K562 (cell line): ENCODE measurements at regions not wholly inside any gene's neighbourhood (a gene's known extent, or its start where the extent isn't known, plus 50 kb on each side); places are given as distances from the start of the nearest gene placed in this dataset.
"Not testable (repeated sequence)": the region's sequence is repeated elsewhere in the genome, so short reads cannot be mapped to it uniquely, and the experiment has no call there.

ENCODE experiments used
- ATAC-seq: fragments of 200-7000 bp; cut with Tn5 transposase; 3 replicates; pipeline ENCODE4 v1.9.1; 2020; ENCODE audit warnings: moderate library complexity
- BruUV-seq: library from RNA; stranded (reverse); fragments of 400-500 nt; replicated peaks from 2 replicates; lab custom pipeline; 2021; lab: Mats Ljungman, UMichigan
- CTCF ChIA-PET: fragments of 300-600 bp; formaldehyde crosslinking; extraction: SDS; loops from one replicate; lab custom pipeline; 2021; ENCODE audit warnings: low intra/inter-chr PET ratio; lab: Yijun Ruan, JAX
- POLR2A ChIA-PET: fragments of 300-600, 350-650 bp; sonication (Branson Sonifier 250); formaldehyde crosslinking; extraction: SDS; loops from one replicate; lab custom pipeline; 2021; ENCODE audit warnings: antibody characterized with exemption, inconsistent platforms; lab: Yijun Ruan, JAX
- DNase-seq, 4 experiments: peaks; one replicate each; pipeline versions ENCODE4 v3.0.0 to v3.0.0-alpha.2; 2011 to 2018; ENCODE audit warnings: low spot score in 3 of 4, mixed read lengths in 3 of 4; ENCODE audit errors: extremely low read depth in 1 of 4
- FAIRE-seq: peaks from 2 replicates; lab custom pipeline; 2011; peaks lifted over from hg19 to GRCh38; lab: Jason Lieb, UNC
- H2AFZ ChIP-seq: 2 replicates; pipeline ENCODE4 v1.6.0; 2011; ENCODE audit warnings: low read depth, low read length, control low read depth, inconsistent platforms
- H3K27ac ChIP-seq: fragments of 200-600 bp; 3 replicates; pipeline ENCODE4 v1.8.0; 2011; ENCODE audit warnings: low read depth, mild to moderate bottlenecking, control low read depth, inconsistent platforms, low read length, moderate library complexity, mixed read lengths; ENCODE audit errors: extremely low read depth
- H3K27me3 ChIP-seq, 2 experiments: fragments of 300-600 bp in 1 of 2; 2 replicates in 1 of 2; 3 replicates in 1 of 2; pipeline versions ENCODE4 v1.6.0 to v1.8.0; 2011; ENCODE audit warnings: inconsistent platforms in 2 of 2, low read length in 2 of 2, mild to moderate bottlenecking in 1 of 2, mixed read lengths in 1 of 2, moderate library complexity in 1 of 2; ENCODE audit not compliant: control insufficient read depth in 2 of 2, insufficient read depth in 2 of 2
- H3K36me3 ChIP-seq: fragments of 300-600 bp; 3 replicates; pipeline ENCODE4 v1.8.0; 2011; ENCODE audit warnings: mild to moderate bottlenecking, low read length, inconsistent platforms; ENCODE audit not compliant: control insufficient read depth, insufficient read depth
- H3K4me1 ChIP-seq, 2 experiments: fragments of 200-600 bp in 1 of 2; replicated peaks in 1 of 2; 2 replicates in 1 of 2; 3 replicates in 1 of 2; pipeline versions ENCODE4 v1.5.1 to v1.8.0; 2011; ENCODE audit warnings: inconsistent platforms in 2 of 2, low read length in 2 of 2, mild to moderate bottlenecking in 1 of 2, mixed read lengths in 1 of 2, moderate library complexity in 1 of 2; ENCODE audit not compliant: control insufficient read depth in 2 of 2, insufficient read depth in 2 of 2
- H3K4me2 ChIP-seq: 2 replicates; pipeline ENCODE4 v1.6.1; 2011; ENCODE audit warnings: low read length, control low read depth, inconsistent platforms, mixed read lengths; ENCODE audit not compliant: insufficient read depth
- H3K4me3 ChIP-seq: fragments of 200-600 bp; sonication (generic), shearing (Covaris generic); 2 replicates; pipeline ENCODE4 v1.5.1; 2016; ENCODE audit warnings: control low read depth, inconsistent platforms
- H3K79me2 ChIP-seq: fragments of 200-600 bp; 3 replicates; pipeline ENCODE4 v1.8.0; 2011; ENCODE audit warnings: low read length, inconsistent platforms; ENCODE audit not compliant: control insufficient read depth, insufficient read depth
- H3K9ac ChIP-seq, 2 experiments: 2 replicates each; pipeline versions ENCODE4 v1.6.0 to v1.6.1; 2011; ENCODE audit warnings: low read depth in 2 of 2, low read length in 2 of 2, control low read depth in 1 of 2, inconsistent platforms in 1 of 2, mild to moderate bottlenecking in 1 of 2, mixed read lengths in 1 of 2; ENCODE audit not compliant: insufficient read depth in 1 of 2
- H3K9me1 ChIP-seq: one replicate; pipeline ENCODE4 v1.6.0; 2011; ENCODE audit warnings: inconsistent platforms, mild to moderate bottlenecking, low read length, moderate library complexity; ENCODE audit not compliant: control insufficient read depth, insufficient read depth
- H3K9me3 ChIP-seq: replicated peaks from 2 replicates; pipeline ENCODE4 v1.5.1; 2011; ENCODE audit warnings: low read depth, low read length, inconsistent platforms; ENCODE audit not compliant: control insufficient read depth, insufficient read depth
- H4K20me1 ChIP-seq: replicated peaks from 2 replicates; pipeline ENCODE4 v1.6.1; 2011; ENCODE audit warnings: low read length, inconsistent platforms, mixed read lengths; ENCODE audit not compliant: control insufficient read depth, insufficient read depth
- CBX3 ChIP-seq, 2 experiments: IDR thresholded peaks; 1 replicate in 1 of 2; 2 replicates in 1 of 2; pipeline ENCODE4 v1.6.1; 2012; ENCODE audit warnings: inconsistent platforms in 2 of 2, low read length in 2 of 2, borderline replicate concordance in 1 of 2, control low read depth in 1 of 2
- ESRRB ChIP-seq: fragments of 250-450 bp; sonication (Bioruptor Pico); IDR thresholded peaks from 2 replicates; pipeline ENCODE4 v1.5.0; 2020; ENCODE audit warnings: mild to moderate bottlenecking, moderate library complexity, borderline replicate concordance
- FOSL1 ChIP-seq: fragments of 200-800 bp; sonication (Bioruptor generic); conservative IDR thresholded peaks from 2 replicates; pipeline ENCODE4 v1.6.1; 2016; ENCODE audit warnings: missing genetic modification characterization, missing compliant biosample characterization
- PHF20 ChIP-seq: fragments of 450-650 bp; IDR thresholded peaks from 2 replicates; pipeline ENCODE4 v1.6.1; 2018; ENCODE audit not compliant: partially characterized antibody
- WGBS: fragments of 100-300 bp; shearing (Covaris generic); methylation state at CpG from one replicate; pipeline ENCODE4 v1.1.6; 2016; ENCODE audit warnings: low coverage, mixed read lengths; ENCODE audit not compliant: insufficient coverage; ENCODE audit errors: missing lambda C conversion rate; 5-methylcytosine and 5-hydroxymethylcytosine counted together
- in situ Hi-C: fragments of 300-500 bp; cut with MboI; formaldehyde crosslinking; loops from 4 replicates; pipeline ENCODE4 v1.15.0; 2018; ENCODE audit warnings: inconsistent platforms, mixed read lengths
- intact Hi-C: fragments of 100-400 bp; cut with micrococcal nuclease; formaldehyde crosslinking; loops from 2 replicates; pipeline ENCODE4 v1.14.2; 2022
- TF ChIP-seq, protein P1 (sequence below), 2 experiments: fragments of 450-650 bp; IDR thresholded peaks; 2 replicates each; pipeline ENCODE4 v1.6.1; 2018; ENCODE audit warnings: mild to moderate bottlenecking in 2 of 2, low read depth in 1 of 2; ENCODE audit not compliant: partially characterized antibody in 2 of 2
- TF ChIP-seq, protein P2 (sequence below): fragments of 250-450 bp; sonication (Bioruptor Pico); IDR thresholded peaks from 2 replicates; pipeline ENCODE4 v1.9.0; 2021; ENCODE audit warnings: mild to moderate bottlenecking, inconsistent platforms

DNA sequence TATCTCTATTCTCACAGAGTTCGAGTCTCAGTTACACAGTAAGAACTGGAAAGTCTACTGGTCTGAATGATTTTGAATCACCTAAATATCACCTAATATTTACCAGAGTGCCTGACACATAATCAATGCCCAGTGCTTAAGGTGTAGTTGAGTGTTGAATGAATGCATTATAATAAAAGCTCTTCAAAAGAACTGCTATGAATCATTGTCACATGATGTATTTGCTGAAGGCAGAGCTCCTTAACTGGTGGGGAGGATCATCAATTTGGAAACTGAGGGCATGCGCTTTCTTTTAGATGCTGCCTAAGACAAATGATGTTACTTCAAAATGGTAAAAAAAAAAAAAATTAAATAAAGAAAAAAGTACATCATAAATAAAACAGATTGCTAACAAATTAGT is 359.4 kb upstream of the KIF2B start (continued):
- TF ChIP-seq, protein P1, sequence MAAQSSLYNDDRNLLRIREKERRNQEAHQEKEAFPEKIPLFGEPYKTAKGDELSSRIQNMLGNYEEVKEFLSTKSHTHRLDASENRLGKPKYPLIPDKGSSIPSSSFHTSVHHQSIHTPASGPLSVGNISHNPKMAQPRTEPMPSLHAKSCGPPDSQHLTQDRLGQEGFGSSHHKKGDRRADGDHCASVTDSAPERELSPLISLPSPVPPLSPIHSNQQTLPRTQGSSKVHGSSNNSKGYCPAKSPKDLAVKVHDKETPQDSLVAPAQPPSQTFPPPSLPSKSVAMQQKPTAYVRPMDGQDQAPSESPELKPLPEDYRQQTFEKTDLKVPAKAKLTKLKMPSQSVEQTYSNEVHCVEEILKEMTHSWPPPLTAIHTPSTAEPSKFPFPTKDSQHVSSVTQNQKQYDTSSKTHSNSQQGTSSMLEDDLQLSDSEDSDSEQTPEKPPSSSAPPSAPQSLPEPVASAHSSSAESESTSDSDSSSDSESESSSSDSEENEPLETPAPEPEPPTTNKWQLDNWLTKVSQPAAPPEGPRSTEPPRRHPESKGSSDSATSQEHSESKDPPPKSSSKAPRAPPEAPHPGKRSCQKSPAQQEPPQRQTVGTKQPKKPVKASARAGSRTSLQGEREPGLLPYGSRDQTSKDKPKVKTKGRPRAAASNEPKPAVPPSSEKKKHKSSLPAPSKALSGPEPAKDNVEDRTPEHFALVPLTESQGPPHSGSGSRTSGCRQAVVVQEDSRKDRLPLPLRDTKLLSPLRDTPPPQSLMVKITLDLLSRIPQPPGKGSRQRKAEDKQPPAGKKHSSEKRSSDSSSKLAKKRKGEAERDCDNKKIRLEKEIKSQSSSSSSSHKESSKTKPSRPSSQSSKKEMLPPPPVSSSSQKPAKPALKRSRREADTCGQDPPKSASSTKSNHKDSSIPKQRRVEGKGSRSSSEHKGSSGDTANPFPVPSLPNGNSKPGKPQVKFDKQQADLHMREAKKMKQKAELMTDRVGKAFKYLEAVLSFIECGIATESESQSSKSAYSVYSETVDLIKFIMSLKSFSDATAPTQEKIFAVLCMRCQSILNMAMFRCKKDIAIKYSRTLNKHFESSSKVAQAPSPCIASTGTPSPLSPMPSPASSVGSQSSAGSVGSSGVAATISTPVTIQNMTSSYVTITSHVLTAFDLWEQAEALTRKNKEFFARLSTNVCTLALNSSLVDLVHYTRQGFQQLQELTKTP (IDR thresholded peaks at IDR 0.05; ENCODE audit: low read depth in 1 of 2, partially characterized antibody in 2 of 2) = no peak

DNA sequence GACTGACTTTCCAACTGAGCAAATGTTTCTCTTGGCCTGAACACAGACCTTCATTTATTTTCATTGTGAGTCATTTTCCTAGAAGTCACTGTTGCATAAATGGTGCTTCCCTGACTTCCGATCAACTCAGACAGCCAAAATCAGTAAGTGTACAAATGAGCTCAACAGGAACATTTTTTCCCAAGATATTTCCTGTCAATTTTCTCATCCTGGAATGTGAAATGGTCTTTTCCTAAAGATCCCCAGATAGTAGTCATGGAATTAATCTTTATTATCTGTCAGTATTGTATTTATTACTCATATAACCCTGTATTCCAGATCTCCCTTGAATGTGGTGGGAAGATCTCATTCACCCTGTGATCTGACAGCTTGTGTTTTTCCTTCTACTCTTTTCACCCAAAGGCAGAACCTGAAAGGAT is 360.3 kb upstream of the KIF2B start:
- DNase-seq (no peak), FAIRE-seq (no peak), ATAC-seq (no peak)
- intact Hi-C loops = no loop called here
- Histone ChIP-seq H2AFZ (no peak overlapping the region), H3K9me3 (no peaks in the 10 kb centered on the region), H3K36me3 (no peaks in the 10 kb centered on the region), H3K9ac (no peak overlapping the region), H3K4me1 (no peaks in the 10 kb centered on the region), H3K79me2 (no peaks in the 10 kb centered on the region), H3K4me3 (no peak overlapping the region), H4K20me1 (no peaks in the 10 kb centered on the region), H3K9me1 (no peaks in the 10 kb centered on the region), H3K4me2 (no peak overlapping the region), H3K27me3 (no peaks in the 10 kb centered on the region), H3K27ac (no peak overlapping the region)
- TF ChIP-seq CBX3 (IDR thresholded peaks at IDR 0.05; ENCODE audit: borderline replicate concordance in 1 of 2, low read length in 2 of 2) (no peak), FOSL1 (tag) (0 out of 2 replicates have a peak, but pooled peaks have one; percentile 21), ESRRB (no peak), PHF20 (no peak)
- TF ChIP-seq, protein P2, sequence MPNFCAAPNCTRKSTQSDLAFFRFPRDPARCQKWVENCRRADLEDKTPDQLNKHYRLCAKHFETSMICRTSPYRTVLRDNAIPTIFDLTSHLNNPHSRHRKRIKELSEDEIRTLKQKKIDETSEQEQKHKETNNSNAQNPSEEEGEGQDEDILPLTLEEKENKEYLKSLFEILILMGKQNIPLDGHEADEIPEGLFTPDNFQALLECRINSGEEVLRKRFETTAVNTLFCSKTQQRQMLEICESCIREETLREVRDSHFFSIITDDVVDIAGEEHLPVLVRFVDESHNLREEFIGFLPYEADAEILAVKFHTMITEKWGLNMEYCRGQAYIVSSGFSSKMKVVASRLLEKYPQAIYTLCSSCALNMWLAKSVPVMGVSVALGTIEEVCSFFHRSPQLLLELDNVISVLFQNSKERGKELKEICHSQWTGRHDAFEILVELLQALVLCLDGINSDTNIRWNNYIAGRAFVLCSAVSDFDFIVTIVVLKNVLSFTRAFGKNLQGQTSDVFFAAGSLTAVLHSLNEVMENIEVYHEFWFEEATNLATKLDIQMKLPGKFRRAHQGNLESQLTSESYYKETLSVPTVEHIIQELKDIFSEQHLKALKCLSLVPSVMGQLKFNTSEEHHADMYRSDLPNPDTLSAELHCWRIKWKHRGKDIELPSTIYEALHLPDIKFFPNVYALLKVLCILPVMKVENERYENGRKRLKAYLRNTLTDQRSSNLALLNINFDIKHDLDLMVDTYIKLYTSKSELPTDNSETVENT (CRISPR knock-in tag) = no peak
- no TSS peak for BruUV-seq
- in situ Hi-C loops = no loop called here
- 7% methylated on average over 1 of the region's 1 CpG for WGBS
- POLR2A ChIA-PET = no interaction called here
- CTCF ChIA-PET = no interaction called here

DNA sequence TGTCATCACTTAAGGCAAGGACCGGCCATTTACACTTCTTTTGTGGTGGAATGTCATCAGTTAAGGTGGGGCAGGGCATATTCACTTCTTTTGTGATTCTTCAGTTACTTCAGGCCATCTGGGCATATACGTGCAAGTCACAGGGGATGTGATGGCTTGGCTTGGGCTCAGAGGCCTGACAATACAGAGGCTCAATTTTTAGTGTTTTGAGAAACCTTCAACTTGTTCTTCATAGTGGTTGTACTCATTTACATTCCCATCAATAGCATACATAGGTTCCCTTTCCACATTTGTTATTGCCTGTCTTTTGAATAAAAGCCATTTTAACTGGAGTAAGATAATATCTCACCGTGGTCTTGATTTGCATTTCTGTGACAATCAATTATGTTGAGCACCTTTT is 366.8 kb upstream of the KIF2B start:
- intact Hi-C loops, H3K4me1 ChIP-seq, in situ Hi-C loops, BruUV-seq, H3K9ac ChIP-seq, H3K9me3 ChIP-seq, H3K27ac ChIP-seq, H3K79me2 ChIP-seq, H3K4me2 ChIP-seq, ATAC-seq, H3K36me3 ChIP-seq, H4K20me1 ChIP-seq, H3K9me1 ChIP-seq, FAIRE-seq, H2AFZ ChIP-seq, H3K27me3 ChIP-seq, H3K4me3 ChIP-seq, DNase-seq, POLR2A ChIA-PET: not testable (repeated sequence)
- CTCF ChIA-PET = interaction anchor here (0.6 kb wide), 1 partner anchor 624 kb away, joined by 3 read pairs; no protein-coding TSS in a partner anchor
- 0% methylated on average over 1 of the region's 3 CpGs for WGBS
